ENCODE measurements at regions not wholly inside any gene's neighbourhood (a gene's known extent, or its start where the extent isn't known, plus 50 kb on each side); places are given as distances from the start of the nearest gene placed in this dataset.

- TF ChIP-seq FOXP2 (optimal IDR thresholded peaks at IDR 0.05; ENCODE audit: borderline replicate concordance, extremely low read depth, extremely low read length, insufficient read depth) (no peak), REST (IDR thresholded peaks at IDR 0.05; ENCODE audit: insufficient read depth in 1 of 2, low read depth in 2 of 2, low read length in 2 of 2) (no peak), POLR2AphosphoS5 (IDR thresholded peaks at IDR 0.05; ENCODE audit: low read depth, low read length) (no peak)
These were observed 1105.8 kb downstream of the IGSF11 start for GRCh38 chr3:117928836-117929235.

Data from PFSK-1 (cell line).